Loucy (cell line): ENCODE measurements at regions not wholly inside any gene's neighbourhood (a gene's known extent, or its start where the extent isn't known, plus 50 kb on each side); places are given as distances from the start of the nearest gene placed in this dataset.

Experiments
- CTCF ChIP-seq: fragments of 200-600 bp; sonication (generic); conservative IDR thresholded peaks from 2 replicates; pipeline ENCODE4 v1.5.1; 2014; ENCODE audit warnings: mild to moderate bottlenecking, antibody characterized with exemption, low read length
- EZH2phosphoT487 ChIP-seq: fragments of 200-600 bp; IDR thresholded peaks from 2 replicates; pipeline ENCODE4 v1.6.1; 2018; ENCODE audit warnings: antibody characterized with exemption, mild to moderate bottlenecking, moderate library complexity, borderline replicate concordance

- TF ChIP-seq CTCF (no peak), EZH2phosphoT487 (no peak)
These were observed 66.6 kb upstream of the ZNF184 start for GRCh38 chr6:27539551-27539950.
